Fibroblast of skin of abdomen (primary cell): ENCODE measurements at regions not wholly inside any gene's neighbourhood (a gene's known extent, or its start where the extent isn't known, plus 50 kb on each side); places are given as distances from the start of the nearest gene placed in this dataset.

Experiments used
- DNase-seq: peaks from one replicate; pipeline ENCODE4 v3.0.0-alpha.2; 2013

DNA sequence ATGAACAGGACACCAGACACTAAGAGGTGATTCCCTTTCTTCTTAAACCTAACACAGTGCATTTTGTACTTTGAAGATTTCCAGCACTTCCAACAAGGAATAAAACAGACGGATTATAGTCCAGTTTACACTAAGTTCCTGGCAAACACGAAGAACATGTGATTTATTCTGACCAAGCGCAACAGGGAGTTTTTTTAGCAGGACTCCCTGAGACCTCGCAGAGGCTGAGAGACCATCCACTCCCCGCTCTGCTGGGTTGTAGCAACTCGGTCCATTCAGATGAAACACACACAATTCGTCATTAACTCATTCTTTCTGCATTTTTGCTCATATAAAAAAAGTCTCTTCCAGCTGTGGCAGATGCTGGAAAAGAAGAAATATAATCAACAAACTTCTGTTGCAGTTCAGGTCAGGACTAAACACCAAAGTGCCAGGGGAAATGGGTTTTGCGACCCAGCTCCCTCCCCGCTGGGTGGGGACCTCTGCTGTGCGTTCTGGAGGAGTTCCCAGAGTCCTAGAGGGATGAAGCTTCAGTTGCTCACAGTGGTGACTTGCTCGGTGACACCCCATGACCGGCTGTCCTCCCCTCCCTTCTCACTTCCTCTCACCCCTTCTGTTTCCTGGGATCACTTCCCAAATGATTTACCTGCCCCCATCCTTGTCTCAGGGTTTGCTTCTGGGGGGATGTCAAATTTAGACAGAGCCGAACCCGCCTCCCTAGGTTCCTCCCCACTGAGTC is 52.5 kb downstream of the KCNF1 start:
- DNase-seq: no peak

DNA sequence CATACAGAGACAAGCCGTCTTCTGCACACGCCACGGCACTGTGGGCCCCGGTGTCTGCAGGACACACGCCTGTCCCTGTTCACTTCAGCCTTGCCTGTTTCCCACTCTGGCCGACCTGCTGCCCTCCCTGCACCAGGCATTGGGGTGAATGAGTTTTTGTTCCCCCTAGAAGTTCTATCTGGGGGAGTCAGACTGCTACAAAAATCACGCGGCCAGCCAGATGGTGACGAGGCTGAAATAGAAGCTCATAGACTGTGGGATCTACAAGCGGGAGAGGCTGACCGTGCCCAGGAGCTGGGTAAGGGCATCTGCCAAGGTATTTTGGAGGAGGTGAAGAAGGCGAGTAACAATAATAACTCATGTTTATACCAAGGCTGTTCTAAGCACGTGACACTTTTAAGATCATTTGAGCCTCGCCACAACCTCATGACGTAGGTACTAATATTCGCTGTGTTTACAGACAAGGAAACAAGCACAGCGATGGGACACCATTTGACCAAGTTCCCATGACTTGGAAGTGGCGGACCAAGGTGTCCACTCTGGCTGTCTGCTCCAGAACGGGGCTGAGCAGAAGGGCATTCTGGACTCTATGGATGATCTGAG is 53.6 kb downstream of the KCNF1 start:
- DNase-seq: no peak

DNA sequence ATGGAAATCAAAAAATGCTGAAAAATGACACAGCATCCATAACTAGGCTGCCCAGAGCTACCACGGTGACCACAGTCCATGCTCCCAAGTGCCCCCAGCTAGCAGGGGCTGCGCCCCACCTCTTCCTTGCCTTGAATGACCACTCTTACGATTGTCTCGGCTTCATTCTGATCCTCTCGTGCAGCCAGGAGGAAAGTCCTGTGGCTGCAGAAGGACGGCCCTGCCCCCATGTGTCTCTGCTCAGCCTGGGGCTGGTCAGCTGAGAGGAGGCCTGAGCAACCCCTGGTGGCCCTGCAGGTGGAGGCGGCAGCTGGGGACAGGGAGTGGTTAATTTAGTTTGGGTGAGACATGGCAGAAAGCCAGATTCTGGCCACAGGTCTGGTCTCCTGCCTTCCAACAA is 54.3 kb downstream of the KCNF1 start:
- no peak for DNase-seq

DNA sequence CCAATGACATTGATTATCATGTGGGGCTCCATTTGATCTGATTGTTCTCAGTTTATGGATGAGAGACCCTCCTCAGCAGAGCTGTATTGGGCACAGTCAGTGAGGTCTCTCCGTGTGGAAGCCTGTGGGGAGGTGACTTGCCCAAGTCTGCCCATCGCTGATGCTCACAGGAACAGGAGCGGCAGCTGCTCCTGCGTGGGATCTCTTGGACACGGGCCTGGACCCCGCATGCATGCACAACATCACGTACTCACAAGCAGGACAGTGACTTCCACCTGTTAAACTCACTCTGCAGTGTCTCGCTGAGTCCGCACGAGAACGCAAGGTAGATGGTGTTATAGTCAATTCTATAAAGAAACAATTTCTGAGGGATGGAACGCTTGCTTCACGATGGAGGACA is 55.0 kb downstream of the KCNF1 start:
- DNase-seq: no peak

DNA sequence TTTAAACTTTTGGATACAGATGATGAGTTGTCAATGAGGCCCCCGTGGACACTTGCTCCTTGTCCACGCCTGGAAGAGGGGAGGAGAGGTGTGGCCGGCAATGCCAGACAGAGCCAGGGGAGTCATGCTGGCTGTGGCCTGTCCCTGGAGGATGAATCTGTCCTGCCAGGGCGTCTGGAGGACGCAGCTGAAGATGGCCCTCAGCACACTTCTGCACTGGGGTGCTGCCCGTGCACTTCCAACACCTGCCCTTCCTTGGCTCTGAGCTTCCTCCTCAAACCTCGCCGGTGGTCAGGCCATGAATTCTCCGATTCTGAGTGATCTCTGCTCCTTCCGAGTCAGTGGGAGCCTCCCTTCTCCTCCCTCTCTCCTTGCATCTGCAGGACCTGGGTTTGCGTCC is 56.4 kb downstream of the KCNF1 start:
- no peak for DNase-seq

DNA sequence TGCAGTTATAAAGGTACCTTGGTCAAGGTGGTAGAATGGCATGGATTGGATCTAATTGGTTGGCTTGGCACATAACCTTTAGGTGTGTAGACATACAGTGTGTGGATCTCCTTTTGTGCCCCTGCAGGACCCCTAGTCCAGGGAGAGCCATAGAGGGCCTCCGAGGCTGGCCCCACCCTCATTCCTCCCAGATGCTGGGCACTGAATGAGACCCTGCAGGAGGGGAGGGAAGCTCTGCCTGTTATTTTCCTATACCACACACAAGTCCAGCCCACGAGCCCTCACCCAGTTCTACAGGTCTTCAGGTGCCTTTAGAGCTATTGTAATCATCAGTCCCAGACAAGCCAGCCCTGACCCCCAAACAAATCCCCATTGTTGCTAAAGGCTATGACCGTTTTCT is 58.9 kb downstream of the KCNF1 start:
- no peak for DNase-seq

DNA sequence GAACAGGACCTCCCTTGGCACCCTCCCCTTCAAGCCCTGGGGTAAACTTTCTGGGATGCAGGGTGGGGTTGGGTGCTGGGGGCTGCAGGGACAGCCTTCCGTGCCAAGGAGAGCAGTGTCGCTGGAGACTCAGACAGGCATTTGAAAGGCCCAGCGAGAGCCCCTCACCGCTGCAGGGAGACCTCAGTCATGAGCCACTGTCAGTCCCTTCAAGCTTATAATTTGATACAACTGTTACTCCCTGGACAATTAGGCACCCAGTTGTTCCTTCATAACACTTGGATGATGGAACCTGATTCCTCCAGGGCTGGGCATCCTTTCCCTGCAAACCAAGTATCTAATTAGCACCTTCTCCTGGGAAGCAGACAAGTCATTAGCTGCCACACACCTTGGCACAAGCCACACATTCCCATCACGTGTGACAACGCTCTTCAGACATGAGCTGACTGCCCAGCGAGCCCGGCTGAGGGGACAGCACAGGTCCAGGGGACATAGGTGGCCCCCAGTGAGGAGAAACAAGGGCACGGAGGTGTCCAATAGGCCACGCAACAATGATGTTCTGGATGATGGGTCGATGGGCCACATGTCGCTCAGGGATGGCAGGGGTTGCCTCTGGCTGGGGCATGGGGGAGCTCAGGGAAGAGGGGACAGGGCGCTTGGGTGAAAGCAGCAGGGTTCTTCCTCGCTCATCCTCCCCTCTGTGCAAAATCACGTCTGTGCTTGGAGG is 59.6 kb downstream of the KCNF1 start:
- no peak for DNase-seq

DNA sequence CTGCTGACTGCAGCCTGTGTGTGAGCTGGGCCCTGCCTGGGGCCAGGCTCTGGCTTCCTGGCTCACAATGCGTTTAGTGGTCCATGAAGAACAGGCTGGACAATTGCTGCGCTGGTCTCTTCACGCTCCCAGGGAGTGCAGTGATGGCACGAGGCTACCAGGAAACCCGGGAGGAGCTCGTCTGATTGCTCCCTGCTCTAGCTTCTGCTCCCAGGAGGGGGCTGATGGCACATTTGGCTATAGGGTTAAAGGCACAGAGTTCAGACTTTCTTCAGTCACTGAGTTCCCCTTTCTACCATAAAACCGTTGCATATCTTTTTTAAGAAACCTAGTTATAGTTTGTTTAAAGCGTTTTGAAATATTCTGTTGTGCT is 60.1 kb downstream of the KCNF1 start:
- DNase-seq: no peak

DNA sequence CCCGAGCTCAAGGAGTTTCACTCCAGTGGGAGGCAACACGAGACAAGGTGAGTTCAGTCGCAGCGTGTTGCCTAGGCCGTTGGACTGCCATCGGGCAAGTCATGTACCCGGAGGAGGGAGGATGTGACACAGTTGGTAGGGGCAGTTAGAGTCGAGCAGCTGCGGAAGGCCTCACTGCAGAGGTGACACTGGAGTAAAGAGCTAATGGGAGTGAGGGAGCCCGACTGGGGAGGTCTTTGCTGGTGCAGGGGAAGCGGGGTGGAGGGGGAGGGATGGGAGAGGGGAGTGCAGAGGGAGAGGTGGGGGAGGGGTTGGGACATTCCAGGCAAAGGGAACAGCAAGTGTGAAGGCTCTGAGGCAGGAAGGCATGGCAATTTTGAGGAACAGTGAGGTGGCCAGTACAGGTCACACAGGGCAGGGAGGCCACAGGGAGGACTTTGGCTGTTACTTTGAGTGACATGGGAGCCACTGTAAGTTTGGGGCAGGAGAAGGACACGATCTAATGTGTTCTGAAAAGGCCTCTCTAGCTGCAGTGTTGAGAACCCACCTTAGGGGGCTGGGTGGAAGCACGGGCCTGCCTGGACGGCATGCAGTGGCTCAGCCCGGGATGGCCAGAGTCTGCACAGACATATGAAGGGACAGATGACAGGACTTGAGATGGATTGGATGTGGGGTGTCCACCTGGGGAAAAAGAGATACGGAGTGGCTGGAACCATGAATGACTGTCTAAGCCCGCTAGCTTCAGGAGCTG is 61.1 kb downstream of the KCNF1 start:
- no peak for DNase-seq

DNA sequence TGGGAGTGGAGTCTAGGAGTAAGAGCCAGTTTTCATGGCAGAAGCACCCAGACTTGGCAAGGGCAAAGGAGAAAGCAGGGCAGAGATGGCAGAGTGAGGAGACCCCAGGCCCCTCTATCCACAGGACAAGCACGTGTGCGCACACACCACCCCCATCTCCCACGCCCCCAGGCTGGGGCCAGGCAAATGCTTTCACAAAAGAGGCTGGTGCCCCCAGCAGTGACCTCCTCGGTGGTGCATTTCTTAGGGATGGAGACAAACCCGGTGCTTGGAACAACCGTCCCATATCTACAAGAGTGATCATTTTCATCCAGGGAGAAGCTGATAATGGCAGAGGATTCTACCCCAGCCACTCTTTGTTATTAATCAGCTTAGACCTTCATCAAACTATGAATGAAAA is 62.0 kb downstream of the KCNF1 start:
- DNase-seq: no peak

DNA sequence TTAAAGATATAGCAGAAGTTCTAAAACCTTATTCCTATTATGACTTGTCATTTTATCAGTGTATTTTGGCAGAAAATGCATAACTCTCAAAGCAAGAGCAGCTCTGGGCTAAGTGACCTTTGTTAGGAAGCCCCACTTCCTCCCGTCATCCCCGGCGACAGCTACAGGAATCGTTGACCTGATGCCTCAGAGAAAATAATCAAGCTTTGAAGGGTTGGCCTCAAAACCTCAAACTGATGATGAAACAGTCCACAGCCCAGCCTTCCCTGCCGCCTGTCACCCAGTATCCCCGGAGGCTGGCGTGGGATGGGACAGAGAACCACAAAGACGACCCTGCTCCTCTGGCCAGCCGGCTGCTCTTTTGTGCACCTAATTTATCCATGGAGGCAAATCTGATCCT is 65.3 kb downstream of the KCNF1 start:
- DNase-seq: no peak

DNA sequence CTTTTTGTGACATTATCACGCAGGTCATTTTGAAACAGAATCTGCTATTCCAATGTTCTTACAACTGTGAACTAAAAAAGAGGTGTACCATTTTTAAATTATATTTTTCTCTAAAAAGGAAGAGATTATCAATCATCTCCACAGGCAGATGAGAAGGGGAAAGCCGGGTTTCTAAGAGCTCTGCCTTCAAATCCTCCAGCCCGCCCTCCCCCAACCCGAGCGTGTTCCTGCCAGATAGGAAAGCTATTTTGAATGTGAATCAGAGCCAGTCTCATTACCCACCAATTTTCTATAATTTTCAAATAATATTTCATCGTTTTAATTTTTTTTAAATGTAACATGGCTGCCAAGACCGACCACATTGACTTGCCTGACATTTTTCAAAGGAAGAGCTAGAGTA is 65.9 kb downstream of the KCNF1 start:
- no peak for DNase-seq

DNA sequence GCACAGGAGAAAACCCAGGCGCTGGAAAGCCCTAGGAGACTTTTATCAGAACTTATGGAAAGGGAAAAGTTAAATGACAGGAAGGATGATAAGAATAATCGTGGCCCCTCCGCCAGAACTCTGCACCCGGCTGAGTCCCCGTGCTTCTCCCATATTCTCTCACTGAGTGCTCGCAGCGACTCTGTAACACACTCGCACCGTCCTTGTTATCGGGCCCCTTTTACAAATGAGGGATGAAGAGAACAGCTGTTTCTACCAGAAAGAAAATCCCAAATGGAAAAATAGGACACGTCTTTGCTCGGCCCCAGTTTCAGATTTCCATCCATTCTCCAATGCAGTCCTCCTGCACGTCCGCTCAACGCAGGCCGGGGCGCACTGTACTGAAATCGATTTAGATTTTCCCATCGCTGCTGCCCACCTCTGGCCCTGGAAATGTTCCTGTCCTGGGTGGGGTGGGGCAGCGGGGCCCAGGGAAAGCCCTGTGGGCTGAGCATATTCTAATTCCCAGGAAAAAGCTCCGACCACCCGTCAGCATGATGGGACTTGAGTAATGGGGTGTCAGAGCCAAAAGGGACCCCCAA is 66.4 kb downstream of the KCNF1 start:
- DNase-seq: no peak

DNA sequence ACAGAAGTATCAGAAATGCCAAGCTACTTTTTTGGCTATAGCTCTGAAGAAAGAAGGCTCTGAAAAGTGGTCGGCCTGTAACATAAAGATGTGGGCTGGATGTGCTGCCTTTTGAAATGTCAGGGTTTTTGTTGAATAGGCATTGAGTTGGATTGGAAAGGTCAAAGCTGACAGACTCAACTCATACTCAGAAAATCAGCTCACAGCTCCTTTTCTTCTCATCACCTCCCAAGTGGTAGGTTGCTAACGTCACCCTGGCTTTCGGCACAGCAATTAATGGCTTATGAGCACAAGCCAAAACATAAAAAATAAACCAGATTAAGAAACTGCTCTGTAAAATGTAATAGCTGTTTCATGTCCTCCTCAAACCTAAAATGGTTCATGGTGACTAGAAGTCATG is 68.3 kb downstream of the KCNF1 start:
- DNase-seq: no peak

DNA sequence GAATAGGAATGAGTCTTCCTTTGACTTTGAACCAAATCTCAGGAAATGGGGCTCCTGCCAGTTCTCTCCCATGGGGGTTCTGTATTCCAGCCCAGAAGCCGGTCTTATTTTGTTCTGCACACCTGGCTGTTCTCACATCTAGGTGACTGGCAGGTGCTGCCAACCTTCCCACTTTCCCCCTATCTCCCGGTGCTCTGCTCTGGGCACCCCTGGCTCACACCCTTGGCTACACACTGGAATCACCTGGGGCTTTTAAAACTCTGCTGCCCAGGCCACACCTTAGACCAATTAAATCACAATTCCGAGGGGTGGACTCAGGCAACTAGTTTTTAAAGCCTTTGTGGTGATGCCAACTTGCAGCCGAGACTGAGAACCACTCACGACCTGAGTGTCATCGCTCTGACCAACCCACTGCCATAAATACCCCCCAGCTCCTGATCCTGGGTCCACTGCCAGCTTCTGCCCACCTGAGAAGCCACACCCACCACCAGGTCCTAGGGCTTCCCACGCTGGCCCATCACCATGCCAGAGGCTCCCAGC is 69.2 kb downstream of the KCNF1 start:
- DNase-seq: no peak

DNA sequence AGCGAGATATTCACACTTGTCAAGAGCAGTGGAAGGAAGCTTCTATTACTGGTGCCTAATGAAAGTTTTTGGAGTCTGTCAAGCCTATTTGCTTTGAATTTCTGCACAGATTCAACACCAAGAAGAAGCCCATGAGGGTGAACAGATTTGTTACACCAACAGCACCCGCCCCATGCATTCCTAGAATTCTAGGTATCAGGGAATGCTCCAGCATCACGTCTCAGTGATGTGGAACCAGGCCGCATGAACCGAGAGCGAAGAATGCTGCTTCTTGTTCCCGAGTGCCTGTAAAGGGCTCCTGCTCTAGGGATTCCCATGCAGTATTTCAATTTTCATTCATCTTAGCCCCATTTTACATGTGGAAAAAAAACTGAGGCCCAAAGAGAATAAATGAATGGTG is 69.7 kb downstream of the KCNF1 start:
- no peak for DNase-seq

DNA sequence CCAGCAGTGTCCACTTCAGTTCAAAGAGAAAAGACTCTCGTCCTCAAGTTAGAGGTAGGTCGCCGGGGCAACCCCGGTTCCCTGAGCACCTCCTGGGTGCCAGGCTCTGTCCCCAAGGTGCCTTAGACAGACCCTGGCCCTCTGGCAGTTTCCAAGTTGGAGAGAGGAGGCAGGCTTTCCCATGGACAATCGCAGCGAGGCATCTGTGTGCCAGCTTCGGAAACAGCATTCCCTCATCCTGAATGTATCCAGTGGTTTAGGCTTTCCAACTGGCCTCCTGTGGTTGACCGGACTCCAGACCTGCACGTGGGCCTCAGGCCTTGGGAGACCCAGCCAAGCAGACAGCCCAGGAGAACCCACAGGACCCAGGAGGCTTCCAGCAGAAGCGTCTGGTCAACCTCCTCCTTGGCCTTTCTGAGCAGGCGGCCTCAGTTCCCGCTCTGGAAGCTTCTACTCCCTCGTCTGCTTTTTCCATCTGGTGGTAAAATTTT is 70.3 kb downstream of the KCNF1 start:
- DNase-seq: no peak

DNA sequence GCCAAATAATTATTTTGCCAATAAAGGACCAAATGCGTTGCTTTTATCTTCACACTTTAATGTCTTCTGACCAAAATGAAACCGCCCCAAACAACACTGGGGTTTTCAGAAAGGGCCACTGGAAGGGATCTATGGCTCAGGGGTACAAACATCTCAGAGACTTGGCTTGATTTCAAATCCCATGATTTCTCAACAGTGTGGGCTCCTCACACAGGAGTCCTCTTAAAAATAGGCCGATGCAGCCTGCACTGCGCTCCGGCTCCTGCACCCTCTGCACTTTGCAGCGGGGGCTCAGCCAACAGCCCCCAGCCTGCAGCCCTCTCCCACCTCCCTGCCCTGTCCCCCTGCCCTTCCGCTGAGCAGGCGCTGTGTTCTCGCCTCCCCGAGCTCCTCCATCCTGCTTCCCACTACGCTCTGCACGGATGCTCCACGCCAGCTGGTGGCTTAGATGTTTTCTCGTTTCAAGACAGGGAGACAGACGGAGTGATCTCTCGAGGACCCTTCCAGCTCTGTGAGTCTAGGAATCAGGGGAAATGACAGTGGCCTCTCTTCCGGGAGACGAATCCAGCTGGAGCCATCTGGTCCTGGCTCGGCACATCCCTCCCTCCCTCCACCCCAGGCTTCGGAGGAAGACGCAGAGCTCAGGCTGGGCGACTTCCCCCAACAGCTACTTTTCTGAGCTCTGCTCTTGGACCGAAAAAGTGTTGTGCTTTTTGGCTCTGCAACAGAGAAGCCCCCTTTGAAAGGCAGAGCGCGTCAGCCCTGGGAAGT is 71.4 kb downstream of the KCNF1 start:
- DNase-seq: peak; percentile 16

DNA sequence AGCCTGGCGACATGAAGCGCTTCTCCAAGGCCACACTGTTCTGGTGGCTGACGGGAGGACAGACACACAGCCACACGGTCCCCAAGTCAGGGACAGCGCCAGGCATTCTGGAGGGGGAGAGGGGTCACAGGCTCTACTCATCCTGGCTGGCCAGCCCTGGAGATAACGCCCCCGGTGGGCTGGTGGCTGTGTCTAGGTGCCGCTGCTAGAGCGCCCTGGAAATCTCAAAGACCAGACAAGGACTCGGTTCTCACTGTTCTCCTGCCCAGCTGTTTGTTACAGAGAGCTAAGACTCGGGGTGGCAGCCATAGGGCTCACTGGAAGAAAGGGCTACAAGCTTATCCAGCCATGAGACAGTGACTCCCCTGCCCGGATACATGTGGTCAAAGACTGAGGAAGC is 72.0 kb downstream of the KCNF1 start:
- no peak for DNase-seq

DNA sequence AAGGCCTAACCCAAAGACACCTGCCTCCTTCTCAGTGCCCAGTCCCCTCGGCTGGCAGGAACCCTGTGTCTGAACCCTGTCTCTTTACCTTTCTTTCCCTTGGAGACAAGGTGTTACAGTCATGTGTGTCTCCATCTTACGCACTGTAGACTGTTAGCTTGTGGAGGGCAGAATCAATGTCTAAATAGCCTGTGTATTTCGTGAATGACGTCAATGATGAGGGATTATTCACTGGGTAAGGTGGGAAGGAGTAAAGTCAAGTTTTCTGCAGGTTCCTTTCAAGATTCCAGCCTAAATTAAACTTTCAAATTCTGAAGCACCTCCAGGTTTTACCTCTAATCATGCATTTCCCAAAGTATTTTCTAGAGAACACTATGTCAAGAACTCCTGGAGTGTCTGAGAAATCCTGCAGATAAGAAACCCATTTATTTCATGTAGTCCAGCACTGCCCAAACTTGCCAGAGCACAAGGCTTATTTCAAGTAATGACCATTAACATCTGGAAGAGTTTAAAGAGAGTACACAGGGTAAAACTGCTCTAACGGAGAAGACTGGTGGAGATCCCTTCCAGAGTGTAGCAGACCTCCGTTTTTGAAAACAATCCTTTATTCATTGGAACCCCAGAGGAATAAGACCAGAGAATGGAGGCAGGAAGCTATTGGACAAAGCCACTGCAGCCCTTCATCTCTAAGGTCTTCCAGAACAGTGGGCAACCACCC is 72.8 kb downstream of the KCNF1 start:
- no peak for DNase-seq

DNA sequence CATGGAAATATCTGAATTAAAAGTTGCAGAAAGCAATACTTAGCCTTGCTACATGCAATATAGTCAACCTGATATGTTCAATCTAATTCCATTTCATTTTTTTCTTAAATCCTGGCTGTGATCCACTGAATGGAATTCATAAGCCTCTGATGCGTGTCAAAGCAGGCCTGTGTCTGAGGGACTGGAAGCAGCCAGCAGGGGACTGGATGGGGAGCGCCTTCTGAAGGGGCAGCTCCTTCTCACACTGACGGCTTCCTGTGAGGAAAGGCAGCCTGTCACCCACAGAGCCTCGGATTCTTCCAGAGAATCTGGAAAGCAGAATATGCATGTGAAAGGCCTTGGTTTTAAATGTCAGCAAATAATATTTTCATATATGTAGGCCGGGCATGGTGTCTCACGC is 73.5 kb downstream of the KCNF1 start:
- no peak for DNase-seq
